Uterus (tissue), 3 donors: ENCODE measurements at regions not wholly inside any gene's neighbourhood (a gene's known extent, or its start where the extent isn't known, plus 50 kb on each side); places are given as distances from the start of the nearest gene placed in this dataset.
A peak's percentile ranks its signal among the peaks of the same experiment; 100 is the strongest.

Source experiments
- DNase-seq, 2 donors: peaks; one replicate each; pipeline ENCODE4 v3.0.0-alpha.2; 2019 to 2020
- H3K27ac ChIP-seq, 2 donors: fragments of 200-600 bp; sonication (generic); 1 replicate in 1 of 2; 2 replicates in 1 of 2; pipeline ENCODE4 v1.5.1; 2016 to 2018
- H3K27me3 ChIP-seq, 2 donors: fragments of 200-600 bp; sonication (generic); one replicate each; pipeline ENCODE4 v1.5.1; 2018 to 2019; ENCODE audit warnings: control low read depth in 1 of 2
- H3K36me3 ChIP-seq, 2 donors: fragments of 200-600 bp; sonication (generic); one replicate each; pipeline ENCODE4 v1.5.1; 2019; ENCODE audit warnings: control low read depth in 1 of 2
- H3K4me1 ChIP-seq, 2 donors: fragments of 200-600 bp; sonication (generic); one replicate each; pipeline ENCODE4 v1.5.1; 2018 to 2019; ENCODE audit warnings: control low read depth in 1 of 2
- H3K4me3 ChIP-seq, 2 donors: fragments of 200-600 bp; sonication (generic); 1 replicate in 1 of 2; 2 replicates in 1 of 2; pipeline ENCODE4 v1.5.1; 2018 to 2019; ENCODE audit warnings: mild to moderate bottlenecking in 1 of 2
- H3K9me3 ChIP-seq, 2 donors: fragments of 200-600 bp; sonication (generic); one replicate each; pipeline ENCODE4 v1.5.1; 2019; ENCODE audit warnings: control low read depth in 1 of 2
- POLR2A ChIP-seq, 2 donors: fragments of 450-650 bp; IDR thresholded peaks; one replicate each; pipeline ENCODE4 v1.6.1; 2016; ENCODE audit warnings: antibody characterized with exemption in 2 of 2, mild to moderate bottlenecking in 1 of 2, moderate library complexity in 1 of 2
- intact Hi-C: fragments of 100-400 bp; cut with DNase I; formaldehyde crosslinking; loops from one replicate; pipeline ENCODE4 v1.15.1; 2023; ENCODE audit warnings: low total_unique reads
- TF ChIP-seq, protein P1 (sequence below), 4 experiments: fragments of 200-600 bp in 2 of 4; fragments of 450-650 bp in 2 of 4; sonication (generic) in 2 of 4; IDR thresholded peaks; one replicate each; pipeline ENCODE4 v1.5.1; 2016 to 2019; ENCODE audit warnings: antibody characterized with exemption in 4 of 4, mild to moderate bottlenecking in 2 of 4, moderate library complexity in 1 of 4
- donor health status: DM: yes; HTN: yes; CAD: no.

DNA sequence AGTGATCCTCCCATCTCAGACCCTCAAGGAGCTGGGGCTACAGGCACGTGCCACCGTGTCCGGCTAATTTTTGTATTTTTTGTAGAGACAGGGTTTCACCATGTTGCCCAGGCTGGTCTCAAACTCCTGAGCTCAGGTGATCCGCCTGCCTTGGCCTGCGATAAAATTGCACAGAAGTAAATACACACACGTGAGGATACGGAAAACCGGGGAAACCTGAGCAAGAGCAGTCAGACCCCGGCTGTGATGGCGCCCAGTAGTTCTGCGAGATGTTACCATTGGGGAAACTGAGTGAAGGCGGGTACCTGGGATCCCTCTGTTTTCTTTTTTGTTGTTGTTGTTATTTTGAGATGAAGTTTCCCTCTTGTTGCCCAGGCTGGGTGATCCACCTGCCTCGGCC, 114.9 kb downstream of the C9orf50 start:
- Histone ChIP-seq H3K4me1 (no peaks in the 10 kb centered on the region), H3K4me3 (no peak overlapping the region), H3K27me3 (no peaks in the 10 kb centered on the region), H3K27ac (no peak overlapping the region), H3K9me3 (no peaks in the 10 kb centered on the region), H3K36me3 (no peaks in the 10 kb centered on the region)
- TF ChIP-seq, protein P1, sequence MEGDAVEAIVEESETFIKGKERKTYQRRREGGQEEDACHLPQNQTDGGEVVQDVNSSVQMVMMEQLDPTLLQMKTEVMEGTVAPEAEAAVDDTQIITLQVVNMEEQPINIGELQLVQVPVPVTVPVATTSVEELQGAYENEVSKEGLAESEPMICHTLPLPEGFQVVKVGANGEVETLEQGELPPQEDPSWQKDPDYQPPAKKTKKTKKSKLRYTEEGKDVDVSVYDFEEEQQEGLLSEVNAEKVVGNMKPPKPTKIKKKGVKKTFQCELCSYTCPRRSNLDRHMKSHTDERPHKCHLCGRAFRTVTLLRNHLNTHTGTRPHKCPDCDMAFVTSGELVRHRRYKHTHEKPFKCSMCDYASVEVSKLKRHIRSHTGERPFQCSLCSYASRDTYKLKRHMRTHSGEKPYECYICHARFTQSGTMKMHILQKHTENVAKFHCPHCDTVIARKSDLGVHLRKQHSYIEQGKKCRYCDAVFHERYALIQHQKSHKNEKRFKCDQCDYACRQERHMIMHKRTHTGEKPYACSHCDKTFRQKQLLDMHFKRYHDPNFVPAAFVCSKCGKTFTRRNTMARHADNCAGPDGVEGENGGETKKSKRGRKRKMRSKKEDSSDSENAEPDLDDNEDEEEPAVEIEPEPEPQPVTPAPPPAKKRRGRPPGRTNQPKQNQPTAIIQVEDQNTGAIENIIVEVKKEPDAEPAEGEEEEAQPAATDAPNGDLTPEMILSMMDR (IDR thresholded peaks at IDR 0.05), result no peak
- no peak for TF ChIP-seq POLR2A (IDR thresholded peaks at IDR 0.05)
- DNase-seq, result no peak
- intact Hi-C loops, result no loop called here

DNA sequence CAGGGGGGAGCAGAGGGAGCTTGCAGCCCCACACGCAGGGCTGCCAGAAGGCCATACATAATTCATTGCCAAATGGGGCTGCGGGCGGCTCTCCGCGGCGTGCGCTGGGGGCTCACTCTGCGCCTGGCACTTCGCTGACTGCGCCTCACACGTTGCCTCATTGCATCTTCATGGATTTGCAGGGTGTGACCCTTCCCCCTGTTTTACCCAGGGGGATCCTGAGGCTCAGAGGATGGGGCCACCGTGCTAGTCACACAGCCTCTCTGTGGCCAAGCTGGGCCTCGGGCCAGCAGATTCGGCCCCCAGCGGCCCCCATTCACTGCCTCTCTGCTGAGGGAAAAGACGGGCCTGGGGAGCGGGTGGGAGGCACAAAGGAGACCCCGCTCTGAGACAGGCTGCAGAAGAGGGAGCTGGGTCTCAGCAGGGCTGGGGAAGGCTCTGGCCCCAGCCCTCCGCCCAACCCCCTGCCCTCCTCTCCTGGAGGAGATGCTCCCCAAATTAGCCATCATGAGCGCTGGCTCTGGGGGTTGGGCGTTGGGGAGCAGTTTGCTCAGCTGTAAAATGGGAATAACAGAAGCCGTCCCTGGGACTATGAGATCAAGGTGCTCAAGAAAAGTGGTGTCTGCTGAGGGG, 115.5 kb downstream of the C9orf50 start:
- Histone ChIP-seq H3K4me1 (peaks cover 0 to 3% of the 10 kb centered on the region in 2 donors), H3K9me3 (no peaks in the 10 kb centered on the region), H3K27ac (no peak overlapping the region), H3K36me3 (no peaks in the 10 kb centered on the region), H3K4me3 (no peak overlapping the region), H3K27me3 (no peaks in the 10 kb centered on the region)
- intact Hi-C loops, result no loop called here
- no peak for TF ChIP-seq POLR2A (IDR thresholded peaks at IDR 0.05)
- TF ChIP-seq, protein P1 (IDR thresholded peaks at IDR 0.05), result no peak
- no peak for DNase-seq

DNA sequence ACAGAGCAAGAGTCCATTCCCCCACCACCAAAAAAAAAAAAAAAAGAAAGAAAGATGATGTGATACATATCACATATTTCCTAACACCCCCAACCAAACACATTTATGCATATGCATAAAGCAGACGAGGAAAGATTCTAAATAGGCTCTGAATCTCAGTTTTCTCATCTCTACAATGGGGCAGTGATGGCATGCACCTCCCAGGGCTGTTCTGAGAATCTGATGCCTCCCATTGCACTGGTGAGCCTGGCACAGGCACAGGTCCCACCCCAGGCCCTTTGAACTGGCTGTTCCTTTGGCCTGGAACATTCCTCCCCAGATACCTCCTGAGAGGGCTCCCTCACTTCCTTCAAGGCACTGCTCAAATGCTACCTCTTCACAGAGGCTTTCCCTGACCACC, 116.5 kb downstream of the C9orf50 start:
- H3K36me3 ChIP-seq, result no peaks in the 10 kb centered on the region
- TF ChIP-seq, protein P1 (IDR thresholded peaks at IDR 0.05), result no peak
- no peak for TF ChIP-seq POLR2A (IDR thresholded peaks at IDR 0.05)
- no peak overlapping the region for H3K4me3 ChIP-seq
- H3K27me3 ChIP-seq, result no peaks in the 10 kb centered on the region
- no peaks in the 10 kb centered on the region for H3K9me3 ChIP-seq
- no peak overlapping the region for H3K27ac ChIP-seq
- intact Hi-C loops, result loop anchor here (5.0 kb wide), 1 partner anchor 103 kb away; no protein-coding TSS in a partner anchor
- H3K4me1 ChIP-seq, result peaks cover 0 to 11% of the 10 kb centered on the region in 2 donors
- no peak for DNase-seq

DNA sequence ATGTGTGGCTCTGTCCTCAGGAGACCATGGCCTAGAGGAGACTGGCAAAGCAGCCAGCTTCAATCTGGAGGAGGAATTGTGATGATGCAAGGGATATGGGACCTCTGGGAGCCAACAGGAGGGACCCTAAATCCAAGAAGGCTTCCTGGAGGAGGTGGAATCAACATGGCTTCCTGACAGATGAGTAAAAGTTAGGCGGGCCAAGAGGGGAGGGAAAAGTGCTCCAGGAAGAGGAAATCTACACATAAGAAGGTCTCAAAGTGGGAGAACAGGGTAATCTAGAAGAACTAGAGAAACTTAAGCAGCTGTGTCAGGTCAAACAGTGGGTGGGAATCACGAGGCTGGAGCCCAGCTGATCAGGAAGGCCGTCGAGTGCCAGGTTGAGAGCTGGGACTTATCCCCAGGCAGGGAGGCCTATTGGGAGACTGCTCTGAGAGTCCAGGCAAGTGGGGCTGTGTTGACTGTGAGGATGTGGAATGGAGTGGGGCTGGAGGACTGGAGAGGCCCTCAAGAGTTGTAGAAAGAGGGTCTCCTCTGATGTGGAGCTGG, 119.1 kb downstream of the C9orf50 start:
- H3K4me3 ChIP-seq, result no peak overlapping the region
- intact Hi-C loops, result loop anchor here (5.0 kb wide), 1 partner anchor 105 kb away; no protein-coding TSS in a partner anchor
- TF ChIP-seq, protein P1 (IDR thresholded peaks at IDR 0.05), result no peak
- TF ChIP-seq POLR2A (IDR thresholded peaks at IDR 0.05), result no peak
- H3K27me3 ChIP-seq, result no peaks in the 10 kb centered on the region
- H3K9me3 ChIP-seq, result no peaks in the 10 kb centered on the region
- H3K4me1 ChIP-seq, result peaks cover 4 to 18% of the 10 kb centered on the region in 2 donors
- H3K27ac ChIP-seq, result peak overlapping the region; percentile 25 to 98
- no peaks in the 10 kb centered on the region for H3K36me3 ChIP-seq
- no peak for DNase-seq
